ENCODE measurements at regions not wholly inside any gene's neighbourhood (a gene's known extent, or its start where the extent isn't known, plus 50 kb on each side); places are given as distances from the start of the nearest gene placed in this dataset.
"Not testable (repeated sequence)": the region's sequence is repeated elsewhere in the genome, so short reads cannot be mapped to it uniquely, and the experiment has no call there.

- H3K4me3 ChIP-seq (ENCODE audit: low read length), result no peak overlapping the region
- no peak for DNase-seq (ENCODE audit: low read depth)
- TF ChIP-seq CTCF (conservative IDR thresholded peaks at IDR 0.05; ENCODE audit: low read length), result no peak
These were observed 485.2 kb downstream of the SIPA1L2 start for GRCh38 chr1:232144696-232145230.

- no peak overlapping the region for H3K4me3 ChIP-seq (ENCODE audit: low read length)
- TF ChIP-seq CTCF (conservative IDR thresholded peaks at IDR 0.05; ENCODE audit: low read length), result no peak
- DNase-seq (ENCODE audit: low read depth), result peak; percentile 20
These were observed 486.5 kb downstream of the SIPA1L2 start for GRCh38 chr1:232143315-232143886.

- DNase-seq (ENCODE audit: low read depth), result peak; percentile 98
- TF ChIP-seq CTCF (conservative IDR thresholded peaks at IDR 0.05; ENCODE audit: low read length), result no peak
- no peak overlapping the region for H3K4me3 ChIP-seq (ENCODE audit: low read length)
These were observed 487.3 kb downstream of the SIPA1L2 start for GRCh38 chr1:232142403-232143314.

- not testable (repeated sequence) for H3K4me3 ChIP-seq (ENCODE audit: low read length); DNase-seq (ENCODE audit: low read depth)
These were observed 488.8 kb downstream of the SIPA1L2 start for GRCh38 chr1:232141167-232141448.

GRCh38 chr1:232140419-232141166, 489.3 kb downstream of the SIPA1L2 start:
- TF ChIP-seq CTCF (conservative IDR thresholded peaks at IDR 0.05; ENCODE audit: low read length), result no peak
- H3K4me3 ChIP-seq (ENCODE audit: low read length), result no peak overlapping the region
- no peak for DNase-seq (ENCODE audit: low read depth)

- H3K4me3 ChIP-seq (ENCODE audit: low read length), result no peak overlapping the region
- TF ChIP-seq CTCF (conservative IDR thresholded peaks at IDR 0.05; ENCODE audit: low read length), result no peak
- no peak for DNase-seq (ENCODE audit: low read depth)
These were observed 490.5 kb downstream of the SIPA1L2 start for GRCh38 chr1:232139444-232139843.

GRCh38 chr1:232138044-232138443, 491.9 kb downstream of the SIPA1L2 start:
- no peak overlapping the region for H3K4me3 ChIP-seq (ENCODE audit: low read length)
- no peak for TF ChIP-seq CTCF (conservative IDR thresholded peaks at IDR 0.05; ENCODE audit: low read length)

More at GRCh38 chr1:232138044-232138443, 491.9 kb downstream of the SIPA1L2 start:
- no peak for DNase-seq (ENCODE audit: low read depth)
